Hypothalamus (tissue), 51 donors: ENCODE measurements at regions not wholly inside any gene's neighbourhood (a gene's known extent, or its start where the extent isn't known, plus 50 kb on each side); places are given as distances from the start of the nearest gene placed in this dataset.

Experiments
- DNase-seq, 51 donors: peaks; one replicate each; lab custom pipeline; 2025; lab: John Stamatoyannopoulos, UW

DNA sequence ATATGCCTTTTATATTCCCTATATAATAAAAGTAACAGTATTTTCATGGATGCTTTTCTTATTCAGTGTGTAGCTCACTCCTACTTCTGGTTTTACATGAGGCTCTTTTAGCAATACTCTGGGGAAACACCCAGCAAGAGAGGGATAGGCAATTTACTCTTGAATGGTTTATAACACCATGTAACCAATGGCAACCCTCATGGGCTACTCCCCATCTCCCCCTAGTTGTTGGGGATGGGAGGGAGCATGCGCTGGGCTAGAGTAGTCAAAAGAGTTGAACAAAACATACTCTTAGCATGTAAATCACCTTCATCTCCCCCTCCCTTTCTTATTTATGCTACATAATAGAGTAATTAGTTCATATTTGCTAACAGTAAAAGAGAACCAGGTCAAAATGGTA, 140.1 kb upstream of the LRFN2 start:
- no peak for DNase-seq

DNA sequence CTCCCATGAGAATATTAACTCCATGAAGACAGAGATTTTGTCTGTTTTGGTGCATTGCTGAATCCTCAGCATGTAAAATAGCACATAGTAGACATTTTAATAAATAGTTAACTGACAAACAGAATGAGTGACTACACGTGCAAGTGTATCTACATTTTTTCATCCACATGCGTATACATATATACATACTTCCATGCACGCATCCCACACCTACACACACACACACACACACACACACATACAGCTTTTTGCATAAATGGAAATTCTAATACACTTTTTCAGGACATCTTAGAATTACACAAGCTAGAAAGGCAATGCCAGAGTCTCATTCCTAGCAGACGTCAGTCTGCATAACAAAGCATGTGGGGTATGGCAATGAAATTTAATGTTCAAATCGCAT, 139.7 kb upstream of the LRFN2 start:
- no peak for DNase-seq

DNA sequence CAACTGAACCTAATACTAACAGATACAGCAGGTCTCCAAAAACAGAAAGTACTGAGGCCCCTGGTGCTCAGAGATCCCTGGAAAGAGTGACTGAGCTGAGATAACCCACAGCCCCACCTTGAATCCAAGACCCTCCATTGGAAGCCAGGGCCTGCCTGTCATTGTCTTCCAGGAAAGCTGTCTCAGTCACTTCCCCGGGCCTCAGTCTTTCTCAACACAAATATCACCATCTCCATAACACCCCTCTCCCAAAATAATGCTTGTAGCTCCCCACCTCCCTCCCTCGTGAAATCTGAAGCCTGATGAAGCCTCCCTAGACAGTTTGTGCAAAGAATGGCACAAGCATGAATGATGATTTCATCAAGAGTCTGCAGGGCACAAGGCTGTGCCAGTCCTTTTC, 138.2 kb upstream of the LRFN2 start:
- DNase-seq, result no peak

DNA sequence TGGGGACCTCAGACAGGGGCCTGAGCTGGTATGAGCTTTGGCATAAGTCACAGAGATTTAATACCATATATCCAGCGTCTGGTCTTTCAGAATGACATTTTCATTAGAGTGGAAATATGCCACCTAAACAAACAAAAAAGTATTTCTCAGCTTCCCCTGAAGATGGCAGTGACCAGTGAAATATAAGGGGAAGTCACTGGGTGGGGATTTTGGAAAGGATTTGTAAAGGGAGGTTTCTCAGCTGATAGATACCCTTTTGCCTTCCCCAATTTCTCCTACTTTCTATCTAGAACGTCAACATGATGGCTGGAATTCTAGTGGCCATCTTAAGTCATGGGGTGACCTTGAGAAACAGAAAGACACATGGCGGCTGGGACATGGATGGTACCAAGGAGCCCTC, 137.7 kb upstream of the LRFN2 start:
- no peak for DNase-seq

DNA sequence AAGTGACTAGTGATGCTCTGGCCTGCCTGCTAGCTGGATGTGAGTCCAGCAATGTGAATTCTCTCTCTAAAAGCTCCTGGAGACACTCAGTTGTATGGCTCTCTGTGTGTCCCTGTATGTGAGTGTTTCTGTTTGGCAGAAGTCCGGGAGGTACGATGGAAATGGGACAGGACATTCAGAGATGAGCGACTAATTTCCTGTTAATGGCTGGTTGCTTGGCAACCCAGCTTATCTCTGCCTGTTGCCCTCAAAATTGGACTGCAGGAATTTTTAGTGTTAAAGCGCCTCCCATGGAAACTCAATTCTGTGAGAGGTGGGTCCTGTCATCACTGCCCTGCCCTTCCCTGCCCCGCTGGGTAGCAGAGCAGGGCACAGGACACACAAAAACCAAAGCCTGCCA, 136.8 kb upstream of the LRFN2 start:
- DNase-seq, result peak in 2 of 51 donors; percentile 6 to 12

DNA sequence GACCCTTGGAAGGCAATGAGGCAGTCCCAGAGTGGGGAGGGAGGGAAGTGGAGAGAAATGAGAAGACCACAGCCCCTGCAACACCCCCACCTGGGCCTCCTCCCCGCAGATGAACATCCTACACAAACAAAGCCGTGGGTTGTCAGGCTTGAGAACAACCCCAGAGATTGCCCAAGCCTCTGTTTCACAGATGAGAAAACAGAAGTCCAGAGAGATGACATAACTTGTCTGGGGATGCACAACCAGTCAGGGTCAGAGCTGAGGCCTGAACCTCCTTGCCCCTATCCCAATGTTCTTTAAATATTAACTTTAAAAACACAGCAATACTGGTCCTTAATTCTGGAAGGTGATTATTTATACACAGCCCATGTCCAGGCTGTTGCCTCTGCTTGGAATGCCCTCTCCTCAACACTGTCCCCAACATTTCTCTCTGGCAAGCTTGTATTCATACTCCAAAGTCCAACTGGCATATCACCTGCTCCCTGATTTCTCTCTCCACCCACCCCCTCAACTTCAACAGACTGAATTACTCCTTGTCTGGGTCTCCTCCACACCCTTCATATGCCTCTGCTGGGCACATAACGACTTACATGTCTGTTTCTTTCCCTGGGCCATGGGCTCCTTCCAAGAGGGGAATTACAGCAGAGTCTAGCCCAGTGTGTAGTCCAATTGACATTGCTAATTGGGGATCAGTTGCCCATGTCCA, 135.5 kb upstream of the LRFN2 start:
- no peak for DNase-seq

DNA sequence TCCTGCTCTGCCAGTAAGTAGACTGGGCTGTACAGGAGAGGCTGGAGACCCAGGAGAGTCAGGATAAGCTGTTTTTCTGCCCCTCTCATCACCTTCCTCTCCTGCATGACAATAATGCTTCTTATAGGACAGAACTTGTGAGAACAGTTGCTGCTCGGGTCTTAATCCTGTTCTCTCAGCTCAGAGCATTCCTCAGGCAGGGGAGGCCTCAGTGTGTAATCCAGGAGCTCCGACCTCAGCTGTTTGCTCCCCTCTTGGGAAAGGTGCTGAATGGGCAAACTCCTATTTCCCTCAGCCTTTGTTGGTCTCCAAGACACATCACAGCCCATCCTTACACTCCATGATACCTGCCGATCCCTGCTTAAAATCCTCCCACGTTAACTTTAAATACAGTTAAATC, 134.9 kb upstream of the LRFN2 start:
- no peak for DNase-seq

DNA sequence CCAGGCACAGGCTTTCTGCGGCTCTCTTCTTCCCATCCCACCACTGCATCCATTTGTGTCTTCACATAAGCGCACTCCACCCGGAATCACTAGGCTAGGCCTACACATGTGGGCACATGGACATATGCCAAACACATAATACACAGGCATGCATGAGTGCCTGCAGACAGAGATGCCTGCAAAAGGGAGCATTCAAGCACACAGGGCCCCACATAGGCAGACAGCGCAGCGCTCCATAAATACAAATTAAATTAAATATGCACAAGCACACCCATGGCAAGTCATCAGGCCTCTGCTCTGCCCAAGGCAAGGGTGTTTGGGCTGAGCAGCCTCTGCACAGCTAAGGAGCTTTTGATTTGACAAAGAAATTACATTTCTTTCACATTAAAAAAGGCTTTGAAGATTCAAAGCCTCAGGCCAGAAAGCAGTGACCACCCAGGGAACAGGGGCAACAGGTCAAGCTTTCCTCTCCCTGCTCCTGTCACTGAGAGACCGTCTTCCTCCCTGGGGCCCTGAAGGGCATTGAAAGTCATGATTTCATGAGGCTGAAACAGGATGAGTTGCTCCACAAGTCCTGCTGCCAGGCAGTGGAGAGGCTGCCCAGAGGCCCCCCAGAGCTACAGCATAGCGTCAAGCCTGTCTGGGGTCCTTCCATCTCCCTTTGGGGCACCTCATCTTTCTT, 134.2 kb upstream of the LRFN2 start:
- no peak for DNase-seq

DNA sequence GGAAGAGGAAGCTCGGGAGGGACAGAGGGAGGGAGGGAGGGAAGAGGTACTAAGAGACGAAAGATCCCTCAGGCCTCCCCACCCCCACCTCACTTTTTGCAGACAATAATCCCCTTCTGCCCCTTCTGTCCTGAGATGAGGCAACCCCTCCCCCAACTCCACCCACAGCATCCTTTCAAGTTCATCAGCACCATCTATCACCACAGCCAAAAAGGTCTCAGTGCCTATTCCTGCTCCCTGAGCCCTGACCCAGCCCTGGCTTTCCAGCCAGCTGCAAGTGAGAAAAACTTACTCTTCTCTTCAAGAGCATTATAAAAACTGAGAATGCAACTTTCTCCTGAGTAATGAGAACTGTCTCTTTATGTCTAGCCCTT, 133.2 kb upstream of the LRFN2 start:
- no peak for DNase-seq

DNA sequence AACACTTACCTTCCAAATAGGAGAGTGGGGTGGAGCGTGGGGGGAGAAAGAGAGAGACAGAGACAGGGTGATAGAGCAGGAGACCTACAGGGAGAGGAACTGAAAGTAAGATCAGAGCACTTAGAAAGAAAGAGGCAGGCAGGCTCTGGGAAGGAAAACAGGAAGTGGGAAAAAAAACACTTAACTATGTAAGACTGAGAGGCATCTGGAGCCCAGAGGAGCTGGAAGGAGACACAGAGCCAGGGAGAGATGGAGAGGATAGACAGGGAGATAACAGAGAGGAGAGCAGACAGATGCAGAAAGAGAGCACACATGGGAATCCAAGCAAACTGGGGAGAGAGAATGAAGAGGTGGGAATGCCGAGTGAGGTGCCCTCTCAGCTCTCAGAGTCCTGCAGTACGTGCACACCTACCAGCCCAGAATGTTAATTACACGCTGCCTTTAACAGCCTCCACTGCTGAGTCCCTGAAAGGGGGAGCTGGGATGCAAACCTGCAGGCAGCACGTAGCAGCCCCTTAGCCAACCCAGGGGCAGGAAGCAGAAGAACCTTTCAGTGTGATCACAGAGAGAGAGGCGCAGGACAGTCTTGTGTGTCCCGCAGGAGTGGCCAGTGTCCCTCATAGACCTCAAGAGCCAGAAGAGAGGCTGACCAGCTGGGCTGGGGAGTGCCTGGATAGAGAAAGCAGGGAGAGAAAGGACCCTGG, 132.7 kb upstream of the LRFN2 start:
- peak in 3 of 51 donors; percentile 7 to 29 (median 16) for DNase-seq

DNA sequence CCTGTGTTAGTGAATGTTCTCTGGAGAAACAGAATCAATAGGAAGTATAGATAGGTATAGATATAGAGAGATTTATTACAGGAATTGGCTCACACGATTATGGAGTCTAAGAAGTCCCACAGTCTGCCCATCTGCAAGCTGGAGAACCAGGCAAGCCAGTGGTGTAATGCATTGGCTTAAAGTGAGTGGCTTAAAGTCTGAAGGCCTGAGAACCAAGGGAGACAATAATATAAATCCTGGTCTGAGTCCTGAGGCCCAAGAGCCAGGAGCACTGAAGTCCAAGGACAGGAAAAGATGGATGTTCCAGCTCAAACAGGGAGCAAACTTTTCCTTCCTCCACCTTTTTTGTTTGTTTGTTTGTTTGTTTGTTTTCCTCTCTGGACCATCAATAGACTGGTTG, 131.2 kb upstream of the LRFN2 start:
- no peak for DNase-seq

DNA sequence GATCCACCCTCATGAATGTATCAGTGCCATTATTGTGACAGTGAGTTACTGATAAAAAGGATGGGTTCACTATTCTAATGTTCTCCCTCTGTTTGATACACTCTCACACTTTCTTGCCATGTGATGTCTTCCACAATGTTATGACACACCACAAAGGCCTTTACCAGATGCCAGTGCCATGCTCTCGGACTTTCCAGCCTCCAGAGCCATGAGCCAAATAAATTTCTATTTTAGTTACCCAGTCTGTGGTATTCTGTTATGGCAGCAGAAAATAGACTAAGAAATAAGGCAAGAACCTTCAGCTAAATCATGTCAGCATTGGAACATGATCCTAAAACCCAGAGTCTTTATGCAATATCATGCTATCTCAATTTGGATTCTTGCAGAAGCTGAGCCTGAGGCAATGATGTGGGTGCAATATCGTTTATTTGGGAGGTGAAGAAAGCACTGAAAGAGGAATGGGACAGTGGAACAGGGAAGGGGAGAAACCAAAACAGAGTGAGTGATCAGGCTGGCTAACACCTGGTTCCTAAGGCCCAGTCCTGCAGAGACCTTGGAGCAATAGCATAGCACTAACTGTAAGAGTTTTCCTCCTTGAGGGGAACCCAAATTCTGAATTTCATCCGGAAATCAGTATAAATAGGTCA, 130.4 kb upstream of the LRFN2 start:
- no peak for DNase-seq

DNA sequence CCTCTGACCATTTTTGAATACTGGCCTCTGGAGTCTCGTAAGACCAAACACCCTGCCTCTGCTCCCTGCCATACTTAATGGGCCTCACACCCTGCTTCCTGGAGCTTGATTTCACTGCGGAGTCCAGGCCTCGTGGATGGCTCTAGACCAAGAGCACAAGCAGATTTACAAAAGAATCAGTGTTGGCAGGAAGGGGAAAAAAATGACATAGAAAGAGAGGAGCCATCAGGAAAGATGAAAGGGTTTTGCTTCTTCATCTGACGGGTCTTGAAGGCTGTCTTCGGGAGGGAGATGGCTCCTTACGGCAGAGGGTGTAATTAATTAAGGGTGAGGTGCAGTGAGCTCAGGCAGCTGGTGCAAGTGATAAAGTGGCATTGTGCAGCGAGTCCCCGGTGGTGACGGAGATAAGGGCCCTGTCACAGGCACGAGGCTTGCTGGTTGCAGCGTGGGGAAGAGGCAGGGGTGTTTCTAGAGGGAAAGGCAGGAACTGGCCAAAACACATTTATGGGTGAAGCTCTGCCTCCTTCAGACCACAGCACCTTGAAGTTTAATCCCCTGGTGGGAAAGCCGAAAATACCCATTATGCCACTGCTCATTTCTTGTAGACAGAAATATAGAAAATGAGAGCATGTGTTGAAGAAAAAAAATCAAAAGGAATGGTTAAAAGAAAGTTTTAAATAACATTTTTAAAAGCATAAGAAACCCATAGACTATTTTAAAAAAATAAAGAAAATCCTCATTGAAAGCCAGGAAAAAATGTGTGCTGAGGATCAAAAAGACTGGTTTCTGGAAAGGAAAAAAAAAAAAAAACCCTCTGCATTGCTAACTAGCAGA, 128.6 kb upstream of the LRFN2 start:
- DNase-seq, result peak in 1 of 51 donors; percentile 8

DNA sequence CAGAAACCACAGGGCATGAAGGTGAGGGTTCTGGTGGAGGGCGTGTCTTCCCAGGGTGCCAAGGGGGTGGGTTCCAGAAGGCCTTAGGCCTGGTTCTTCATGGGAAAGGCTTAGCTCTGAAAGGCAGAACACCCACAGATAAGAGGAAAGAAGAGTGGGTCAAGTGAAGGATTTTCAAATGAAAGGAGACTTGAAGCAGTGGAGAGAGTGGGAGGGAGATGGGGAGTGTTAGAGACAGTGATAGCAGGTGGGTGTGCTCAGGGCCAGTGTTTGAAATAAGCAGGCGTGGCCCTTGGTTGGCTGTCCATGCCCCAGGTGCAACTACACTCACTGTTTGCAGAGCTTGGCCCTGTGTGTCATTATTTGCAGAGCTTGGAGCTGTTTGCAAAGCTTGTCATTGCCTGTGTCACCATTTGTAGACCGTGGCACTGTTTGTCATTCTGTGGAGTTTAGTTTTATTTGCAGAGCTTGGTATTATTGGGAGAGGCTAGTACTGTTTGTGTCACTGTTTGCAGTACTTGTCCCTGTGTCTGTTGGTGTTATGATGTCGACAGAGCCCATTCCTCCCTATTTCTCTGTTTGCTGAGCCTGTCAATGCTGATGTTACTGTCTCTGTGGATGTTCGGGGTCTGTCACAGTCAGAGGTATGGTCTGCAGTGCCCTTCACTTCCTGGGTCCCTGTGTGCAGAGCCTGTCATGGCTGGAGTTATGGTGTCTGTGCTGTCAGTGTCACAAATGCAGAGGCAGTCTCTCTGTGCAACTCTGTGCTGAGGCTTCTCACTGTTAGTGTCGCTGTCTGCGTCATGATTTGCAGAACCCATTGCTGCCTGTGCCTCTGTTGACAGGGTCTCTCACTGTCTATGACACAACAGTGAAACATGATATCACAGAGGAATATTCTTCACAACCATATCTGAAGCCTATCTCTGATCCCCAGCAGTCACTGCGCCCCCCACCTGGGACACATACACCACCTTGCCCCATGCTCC, 127.7 kb upstream of the LRFN2 start:
- peak in 1 of 51 donors; percentile 19 for DNase-seq

DNA sequence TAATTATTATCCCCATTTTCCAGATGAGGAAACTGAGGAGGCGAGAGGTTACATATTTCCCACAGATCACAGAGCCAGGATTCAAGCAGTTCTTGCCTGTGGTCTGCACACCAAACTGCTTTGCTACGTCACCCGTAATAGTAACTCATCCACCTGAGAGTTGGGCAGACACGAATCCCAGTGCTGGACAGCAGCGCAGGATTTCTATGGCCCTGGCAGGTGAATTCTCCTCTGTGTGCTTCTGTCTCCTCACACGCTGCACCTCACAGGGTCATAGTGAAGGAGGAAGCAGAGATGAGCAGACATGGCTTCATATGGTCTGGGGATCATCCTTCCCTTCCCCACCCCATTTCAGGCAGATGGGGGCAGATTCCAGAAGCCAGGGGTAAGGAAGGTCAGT, 127.0 kb upstream of the LRFN2 start:
- DNase-seq, result no peak

DNA sequence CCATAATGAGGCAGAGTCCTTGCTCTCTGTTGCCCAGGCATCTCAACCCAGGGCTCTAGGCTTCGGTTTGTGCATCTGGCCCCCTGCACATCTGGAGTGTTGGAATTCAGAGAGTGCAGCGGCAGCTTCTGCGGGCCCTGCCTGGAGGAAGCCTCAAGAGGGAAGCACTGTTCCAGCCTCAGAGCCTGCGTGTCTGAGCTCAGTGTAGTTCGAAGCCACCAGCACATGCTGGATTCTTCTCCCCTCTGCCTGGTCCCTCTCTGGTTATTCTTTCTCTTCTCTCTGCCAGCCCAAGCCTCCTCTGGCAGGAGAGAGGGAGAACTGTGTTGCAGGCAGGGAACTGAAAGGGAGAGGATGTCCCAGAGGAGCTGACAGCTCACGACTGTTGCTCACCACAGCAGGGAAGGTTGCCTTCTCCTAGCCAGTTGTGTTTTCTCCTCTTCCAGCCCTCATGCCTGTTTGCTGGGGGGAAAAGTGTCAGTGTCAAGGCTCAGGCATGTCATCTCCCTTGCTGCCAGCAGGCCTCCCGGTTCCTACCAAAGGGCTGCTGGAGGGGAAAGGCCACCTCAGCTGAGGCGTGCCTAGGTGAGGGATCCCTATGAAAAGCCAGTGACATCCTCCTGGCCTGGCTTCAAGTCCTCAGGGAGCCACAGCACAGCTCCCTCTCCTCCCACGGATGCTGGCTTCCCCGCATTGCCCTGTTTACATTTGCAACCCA, 126.0 kb upstream of the LRFN2 start:
- peak in 1 of 51 donors; percentile 13 for DNase-seq

DNA sequence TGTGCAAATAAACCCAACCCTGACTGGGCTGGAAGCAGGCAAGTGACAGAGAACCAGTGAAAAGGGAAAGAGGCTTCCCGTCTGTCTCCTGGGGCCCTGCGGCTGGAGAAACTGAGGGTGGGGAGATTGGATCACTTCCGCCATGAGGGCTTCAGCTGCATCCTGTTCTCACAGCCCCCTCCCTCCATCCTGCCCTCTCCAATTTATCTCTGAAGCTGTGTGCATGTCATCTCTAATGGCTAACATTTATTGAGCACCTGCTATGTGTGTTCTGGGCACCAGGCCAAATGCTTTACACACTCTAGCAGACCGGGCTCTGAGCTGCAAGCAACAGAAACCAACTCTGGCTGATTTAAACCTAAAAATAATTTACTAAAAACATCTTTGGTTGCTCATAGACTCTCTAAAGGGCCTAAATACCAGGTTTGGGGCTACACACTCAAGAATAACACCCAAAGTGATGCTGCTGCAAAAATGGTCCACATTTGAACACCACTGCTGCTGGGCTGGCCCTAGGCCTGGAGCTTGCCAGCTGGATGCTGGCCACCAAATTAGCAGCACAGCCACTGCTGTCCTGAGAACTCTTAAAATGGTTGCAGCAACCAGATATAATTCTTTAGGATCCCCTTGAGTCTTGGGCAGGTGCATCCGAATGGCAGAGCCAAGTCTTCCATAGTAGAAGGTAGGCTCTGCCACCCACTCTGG, 123.6 kb upstream of the LRFN2 start:
- DNase-seq, result no peak

DNA sequence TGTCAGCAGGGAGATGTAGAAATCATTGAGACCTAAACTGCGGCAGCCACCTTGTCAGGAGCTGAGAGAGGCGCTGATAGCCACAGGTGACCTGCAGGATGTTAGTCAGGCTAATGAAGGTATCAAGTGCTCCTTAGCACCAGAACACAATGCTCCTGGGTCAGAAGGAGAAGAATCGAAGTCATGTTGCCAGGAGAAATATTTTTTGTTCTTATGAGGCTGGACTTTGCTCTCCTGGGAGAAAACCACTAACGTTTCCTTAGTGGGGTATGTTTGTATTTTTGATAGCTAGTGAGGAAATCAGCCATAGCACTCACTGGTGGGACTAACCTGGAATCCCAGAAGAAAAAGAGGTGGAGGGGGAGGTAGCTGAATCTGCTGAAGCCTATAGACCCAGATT, 120.9 kb upstream of the LRFN2 start:
- DNase-seq, result no peak
